ENCODE measurements at regions not wholly inside any gene's neighbourhood (a gene's known extent, or its start where the extent isn't known, plus 50 kb on each side); places are given as distances from the start of the nearest gene placed in this dataset.
"Not testable (repeated sequence)": the region's sequence is repeated elsewhere in the genome, so short reads cannot be mapped to it uniquely, and the experiment has no call there.

- DNase-seq, result not testable (repeated sequence)
These were observed 624.3 kb upstream of the CCDC179 start for GRCh38 chr11:23484618-23485017.

GRCh38 chr11:23490557-23491235 lies 630.4 kb upstream of the CCDC179 start:
- DNase-seq, result no peak

GRCh38 chr11:23494981-23495380 lies 634.7 kb upstream of the CCDC179 start:
- DNase-seq, result no peak

- no peak for DNase-seq
These were observed 636.1 kb upstream of the CCDC179 start for GRCh38 chr11:23496340-23496739.

- no peak for DNase-seq
These were observed 636.8 kb upstream of the CCDC179 start for GRCh38 chr11:23497040-23497439.

DNA sequence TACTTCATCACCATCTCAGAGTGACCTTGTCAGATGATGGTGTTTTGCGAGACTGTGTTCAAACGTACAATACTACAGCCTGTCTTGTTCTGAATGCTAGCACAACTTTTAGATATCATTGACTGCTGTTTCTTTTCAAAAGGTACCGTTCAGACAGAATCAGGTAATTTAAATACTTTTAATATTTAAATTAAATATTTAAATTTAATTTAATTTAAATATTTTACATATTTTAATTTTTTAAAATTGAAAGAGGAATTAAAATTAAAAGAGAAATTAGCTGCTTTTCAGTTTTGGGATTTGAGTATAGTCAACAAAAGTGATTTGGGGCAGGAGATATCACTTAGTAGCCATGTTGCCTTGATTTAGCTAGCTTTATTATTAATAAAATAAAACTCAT lies 642.1 kb upstream of the CCDC179 start:
- DNase-seq, result no peak

DNA sequence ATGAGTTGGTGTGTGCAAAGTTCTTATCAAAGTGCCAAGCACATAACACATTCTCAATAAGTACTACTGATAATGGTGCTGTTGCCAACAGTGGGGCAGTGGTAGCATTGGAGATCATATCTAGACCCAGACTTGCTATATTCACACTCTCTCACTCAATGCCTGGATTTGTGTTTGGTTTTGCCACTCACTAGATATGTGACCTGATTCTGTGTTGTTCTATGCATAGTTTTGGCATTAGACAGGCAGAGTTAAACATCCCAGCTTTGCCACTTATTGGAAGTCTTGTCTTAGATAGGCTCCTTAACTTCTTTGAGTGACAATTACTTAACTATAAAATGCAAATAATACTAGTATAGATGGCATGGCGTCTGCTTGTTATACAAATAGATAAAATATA lies 642.6 kb upstream of the CCDC179 start:
- no peak for DNase-seq

- DNase-seq, result no peak
These were observed 648.7 kb upstream of the CCDC179 start for GRCh38 chr11:23509023-23509422.

DNA sequence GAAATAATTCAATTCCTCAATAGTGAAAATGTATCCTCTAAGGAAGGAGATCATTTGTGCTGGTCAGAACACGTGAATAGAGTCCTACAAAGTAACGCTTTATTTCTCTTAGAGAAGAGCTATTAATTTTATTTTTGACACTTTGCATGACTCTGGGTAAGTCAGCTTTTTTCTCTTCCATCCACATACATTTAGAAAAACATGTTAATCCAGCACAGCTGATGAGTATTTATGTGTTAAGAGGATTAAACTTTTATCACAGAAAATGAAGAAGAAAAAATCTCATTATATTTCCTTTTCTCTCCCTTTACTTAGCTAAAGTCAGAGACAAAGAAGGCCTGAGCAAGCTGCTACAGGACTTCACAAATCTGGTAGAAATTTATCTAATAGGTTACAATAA lies 649.5 kb upstream of the CCDC179 start:
- no peak for DNase-seq

- no peak for DNase-seq
These were observed 658.9 kb upstream of the CCDC179 start for GRCh38 chr11:23519194-23519593.

- DNase-seq, result no peak
These were observed 660.1 kb upstream of the CCDC179 start for GRCh38 chr11:23520226-23520960.

DNA sequence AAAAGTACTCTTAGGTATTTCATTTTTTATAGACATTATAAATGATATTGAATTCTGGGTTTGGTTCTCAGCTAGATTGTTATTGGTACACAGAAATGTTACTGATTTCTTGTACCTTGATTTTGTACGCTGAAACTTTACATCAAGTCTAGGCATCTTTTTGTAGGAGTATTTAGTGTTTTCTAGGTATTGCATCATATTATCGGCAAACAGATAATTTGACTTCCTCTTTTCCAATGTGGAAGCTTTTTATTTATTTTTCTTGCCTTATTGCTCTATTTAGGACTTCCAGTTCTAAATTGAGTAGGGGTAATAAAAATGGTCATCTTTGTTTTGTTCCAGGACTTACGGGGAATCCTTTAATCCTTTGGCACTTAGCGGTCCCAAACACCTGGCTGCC lies 676.6 kb upstream of the CCDC179 start:
- DNase-seq, result no peak

DNA sequence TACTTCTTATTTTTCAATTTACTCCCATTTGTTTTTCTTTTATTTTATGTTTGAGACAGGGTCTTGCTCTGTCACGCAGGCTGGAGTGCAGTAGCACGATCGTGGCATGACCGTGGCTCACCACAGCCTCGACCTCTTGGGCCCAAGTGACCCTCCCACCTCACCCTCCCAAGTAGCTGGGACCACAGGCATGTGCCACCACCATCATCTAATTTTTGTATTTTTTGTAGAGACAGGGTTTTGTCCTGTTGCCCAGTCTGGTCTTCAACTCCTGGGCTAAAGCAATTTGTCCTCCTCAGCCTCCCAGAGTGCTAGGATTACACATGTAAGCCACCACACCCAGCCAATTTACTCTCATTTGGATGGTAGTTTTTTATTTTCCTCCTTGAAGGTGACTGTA lies 679.3 kb upstream of the CCDC179 start:
- no peak for DNase-seq

GRCh38 chr11:23540101-23540561 lies 679.9 kb upstream of the CCDC179 start:
- no peak for DNase-seq

- DNase-seq, result no peak
These were observed 681.9 kb upstream of the CCDC179 start for GRCh38 chr11:23542189-23542588.

GRCh38 chr11:23542816-23543215 lies 682.5 kb upstream of the CCDC179 start:
- DNase-seq, result no peak

DNA sequence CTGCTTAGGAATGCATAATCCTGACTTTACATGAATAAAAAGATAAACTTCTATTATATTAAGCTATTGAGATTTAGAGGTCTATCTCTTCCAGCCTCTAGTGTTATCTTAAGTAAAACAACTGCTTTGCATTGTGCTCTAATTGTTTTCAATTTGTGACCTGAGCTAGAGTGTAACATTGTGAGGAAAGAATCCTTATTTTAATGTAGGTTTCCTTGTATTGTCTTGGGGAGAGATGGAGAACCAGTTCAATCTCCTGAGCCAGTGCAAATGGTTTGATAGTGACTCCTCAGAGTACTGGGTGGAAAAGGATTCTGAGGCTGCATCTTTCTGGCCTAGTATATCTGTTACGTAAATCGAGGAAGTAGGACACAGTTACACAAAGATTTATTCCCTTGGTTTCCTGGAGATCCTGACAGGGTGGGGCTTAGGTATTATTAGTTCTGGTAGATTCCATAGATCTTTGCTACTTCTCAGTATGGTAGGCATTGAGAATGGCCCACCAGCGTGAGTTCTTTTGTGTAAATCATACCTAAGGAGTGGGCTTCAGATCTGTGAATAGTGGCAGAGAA lies 683.5 kb upstream of the CCDC179 start:
- no peak for DNase-seq

- DNase-seq, result no peak
These were observed 691.4 kb upstream of the CCDC179 start for GRCh38 chr11:23551706-23552105.

- no peak for DNase-seq
These were observed 693.7 kb upstream of the CCDC179 start for GRCh38 chr11:23554002-23554401.

DNA sequence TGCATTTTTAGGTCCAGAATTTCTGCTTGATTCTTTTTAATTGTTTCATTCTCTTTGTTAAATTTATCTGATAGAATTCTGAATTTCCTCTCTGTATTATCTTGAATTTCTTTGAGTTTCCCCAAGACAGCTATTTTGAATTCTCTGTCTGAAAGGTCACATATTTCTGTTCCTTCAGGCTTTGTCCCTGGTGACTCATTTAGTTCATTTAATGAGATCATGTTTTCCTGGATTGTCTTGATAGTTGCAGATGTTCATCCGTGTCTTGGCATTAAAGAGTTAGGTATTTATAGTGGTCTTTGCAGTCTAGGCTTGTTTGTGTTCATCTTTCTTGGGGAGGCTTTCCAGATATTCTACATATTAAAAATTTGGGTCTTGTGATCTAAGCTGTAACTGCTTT lies 694.8 kb upstream of the CCDC179 start:
- no peak for DNase-seq

- DNase-seq, result no peak
These were observed 696.0 kb upstream of the CCDC179 start for GRCh38 chr11:23556163-23556750.

- DNase-seq, result no peak
These were observed 703.3 kb upstream of the CCDC179 start for GRCh38 chr11:23563591-23563990.

DNA sequence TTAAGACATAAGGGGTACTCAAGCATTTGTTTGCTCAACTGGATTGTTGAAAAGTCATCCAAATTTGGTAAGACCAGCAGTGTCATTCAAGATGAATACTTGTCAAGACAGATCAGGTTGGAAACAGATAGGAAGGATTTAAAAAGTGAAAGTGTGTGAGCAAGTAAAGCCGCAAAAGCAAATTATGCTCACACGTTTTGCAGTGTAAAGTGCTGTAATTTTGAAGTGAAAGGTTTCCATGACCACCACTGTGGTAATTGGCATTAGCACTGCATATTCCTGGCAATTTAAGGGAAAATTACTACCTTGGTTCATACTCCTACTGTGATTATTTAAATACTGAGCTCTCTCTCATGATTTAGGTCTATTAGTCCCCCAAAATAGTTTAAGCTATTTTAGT lies 704.1 kb upstream of the CCDC179 start:
- DNase-seq, result no peak

DNA sequence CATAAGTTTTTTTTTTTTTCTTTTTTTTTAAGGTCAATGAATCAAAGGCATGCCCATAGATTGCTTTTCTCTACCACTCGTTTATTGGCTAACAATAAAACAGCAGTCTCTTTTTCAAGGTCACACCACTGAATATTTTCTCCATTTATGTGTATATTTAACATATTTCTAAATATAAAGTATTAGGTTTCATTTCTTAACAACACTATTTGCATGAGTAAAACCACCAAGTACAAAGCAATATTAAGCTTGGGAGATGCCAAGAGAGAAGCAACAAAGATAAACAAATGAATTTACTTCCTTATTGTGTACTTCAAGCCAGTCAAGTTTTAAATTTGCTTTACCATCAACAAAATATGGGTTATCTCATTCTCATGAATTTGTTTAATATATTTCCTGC lies 708.9 kb upstream of the CCDC179 start:
- DNase-seq, result no peak
